Testis (tissue), 2 donors: ENCODE measurements at regions not wholly inside any gene's neighbourhood (a gene's known extent, or its start where the extent isn't known, plus 50 kb on each side); places are given as distances from the start of the nearest gene placed in this dataset.

Experiments used
- DNase-seq: peaks from one replicate; pipeline ENCODE4 v3.0.0-alpha.2; 2019
- H3K27ac ChIP-seq, 2 donors: fragments of 200-600 bp; sonication (generic); one replicate each; pipeline ENCODE4 v1.5.1; 2019
- H3K27me3 ChIP-seq: fragments of 200-600 bp; sonication (generic); one replicate; pipeline ENCODE4 v1.5.1; 2019
- H3K36me3 ChIP-seq: fragments of 200-600 bp; sonication (generic); one replicate; pipeline ENCODE4 v1.5.1; 2017; ENCODE audit warnings: low read depth; ENCODE audit errors: missing control alignments
- H3K4me1 ChIP-seq: fragments of 200-600 bp; sonication (generic); one replicate; pipeline ENCODE4 v1.5.1; 2019
- H3K4me3 ChIP-seq, 2 donors: fragments of 200-600 bp; sonication (generic); one replicate each; pipeline ENCODE4 v1.5.1; 2017 to 2019
- H3K9me3 ChIP-seq: fragments of 200-600 bp; sonication (generic); one replicate; pipeline ENCODE4 v1.5.1; 2017
- CTCF ChIP-seq, 3 experiments: fragments of 450-650 bp in 2 of 3; fragments of 200-600 bp in 1 of 3; sonication (generic) in 1 of 3; IDR thresholded peaks; one replicate each; pipeline ENCODE4 v1.5.1; 2016 to 2019; ENCODE audit warnings: antibody characterized with exemption in 3 of 3, mild to moderate bottlenecking in 2 of 3, moderate library complexity in 1 of 3
- POLR2A ChIP-seq: fragments of 450-650 bp; IDR thresholded peaks from one replicate; pipeline ENCODE4 v1.6.1; 2017; ENCODE audit warnings: antibody characterized with exemption, mild to moderate bottlenecking, moderate library complexity
- WGBS, 2 donors: methylation state at CpG; one replicate each; pipeline ENCODE4 v1.1.5; 2018; 5-methylcytosine and 5-hydroxymethylcytosine counted together
- intact Hi-C: fragments of 100-400 bp; cut with DNase I; formaldehyde crosslinking; loops from one replicate; pipeline ENCODE4 v1.15.1; 2023; ENCODE audit warnings: low total_unique reads

- DNase-seq: no peak
- Histone ChIP-seq H3K36me3 (no peaks in the 10 kb centered on the region), H3K4me3 (no peak overlapping the region), H3K27me3 (no peaks in the 10 kb centered on the region), H3K9me3 (no peaks in the 10 kb centered on the region), H3K27ac (no peak overlapping the region), H3K4me1 (no peaks in the 10 kb centered on the region)
- intact Hi-C loops: no loop called here
- 80 to 84% methylated on average over 1 of the region's 1 CpG for WGBS, 2 donors
- TF ChIP-seq CTCF (IDR thresholded peaks at IDR 0.05): no peak
- TF ChIP-seq POLR2A: no peak
These were observed 332.5 kb upstream of the FAM241A start for GRCh38 chr4:111812760-111813159.

GRCh38 chr4:111813555-111814140 is 331.6 kb upstream of the FAM241A start:
- WGBS, 2 donors: 40 to 43% methylated on average over 3 of the region's 3 CpGs
- Histone ChIP-seq H3K9me3 (no peaks in the 10 kb centered on the region), H3K36me3 (no peaks in the 10 kb centered on the region), H3K27me3 (no peaks in the 10 kb centered on the region), H3K27ac (no peak overlapping the region), H3K4me1 (no peaks in the 10 kb centered on the region), H3K4me3 (no peak overlapping the region)
- DNase-seq: no peak
- intact Hi-C loops: no loop called here
- TF ChIP-seq CTCF (IDR thresholded peaks at IDR 0.05) (no peak), POLR2A (no peak)

- Histone ChIP-seq H3K27me3 (no peaks in the 10 kb centered on the region), H3K4me1 (no peaks in the 10 kb centered on the region), H3K9me3 (no peaks in the 10 kb centered on the region), H3K27ac (no peak overlapping the region), H3K36me3 (no peaks in the 10 kb centered on the region), H3K4me3 (no peak overlapping the region)
- no peak for DNase-seq
- WGBS, 2 donors: 56 to 63% methylated on average over 6 of the region's 6 CpGs
- TF ChIP-seq CTCF (IDR thresholded peaks at IDR 0.05): no peak
- TF ChIP-seq POLR2A: no peak
- intact Hi-C loops: no loop called here
These were observed 330.3 kb upstream of the FAM241A start for GRCh38 chr4:111814961-111815360.

GRCh38 chr4:111821342-111821741 is 323.9 kb upstream of the FAM241A start:
- intact Hi-C loops: no loop called here
- no peaks in the 10 kb centered on the region for H3K9me3 ChIP-seq
- no peak overlapping the region for H3K4me3 ChIP-seq
- H3K36me3 ChIP-seq: no peaks in the 10 kb centered on the region
- H3K4me1 ChIP-seq: no peaks in the 10 kb centered on the region
- no peak for TF ChIP-seq CTCF (IDR thresholded peaks at IDR 0.05)
- no peak for TF ChIP-seq POLR2A
- no peak overlapping the region for H3K27ac ChIP-seq
- DNase-seq: no peak
- no peaks in the 10 kb centered on the region for H3K27me3 ChIP-seq

GRCh38 chr4:111836601-111837000 is 308.7 kb upstream of the FAM241A start:
- H3K9me3 ChIP-seq: no peaks in the 10 kb centered on the region
- WGBS, 2 donors: 90 to 91% methylated on average over 3 of the region's 3 CpGs
- intact Hi-C loops: no loop called here

More at GRCh38 chr4:111836601-111837000, 308.7 kb upstream of the FAM241A start:
- Histone ChIP-seq H3K36me3 (no peaks in the 10 kb centered on the region), H3K4me3 (no peak overlapping the region), H3K27ac (no peak overlapping the region), H3K27me3 (no peaks in the 10 kb centered on the region), H3K4me1 (no peaks in the 10 kb centered on the region)
- DNase-seq: no peak
- no peak for TF ChIP-seq POLR2A
- no peak for TF ChIP-seq CTCF (IDR thresholded peaks at IDR 0.05)
